Lower leg skin (tissue), 4 donors: ENCODE measurements at regions not wholly inside any gene's neighbourhood (a gene's known extent, or its start where the extent isn't known, plus 50 kb on each side); places are given as distances from the start of the nearest gene placed in this dataset.

Experiments
- DNase-seq, 2 donors: peaks; one replicate each; pipeline ENCODE4 v3.0.0-alpha.2; 2019; ENCODE audit warnings: low spot score in 2 of 2
- H3K4me3 ChIP-seq: fragments of 200-600 bp; sonication (generic); 2 replicates; pipeline ENCODE4 v1.5.1; 2017; ENCODE audit warnings: mild to moderate bottlenecking, low read depth; ENCODE audit not compliant: poor library complexity, severe bottlenecking
- CTCF ChIP-seq, 3 donors: fragments of 450-650 bp; IDR thresholded peaks; one replicate each; pipeline ENCODE4 v1.5.1; 2016; ENCODE audit warnings: antibody characterized with exemption in 3 of 3, mild to moderate bottlenecking in 3 of 3, moderate library complexity in 2 of 3
- POLR2A ChIP-seq, 2 donors: fragments of 450-650 bp; IDR thresholded peaks; one replicate each; pipeline ENCODE4 v1.6.1; 2016 to 2017; ENCODE audit warnings: antibody characterized with exemption in 2 of 2, mild to moderate bottlenecking in 1 of 2, moderate library complexity in 1 of 2
- WGBS, 2 donors: methylation state at CpG; one replicate each; pipeline ENCODE4 v1.1.5; 2018; 5-methylcytosine and 5-hydroxymethylcytosine counted together
- intact Hi-C: fragments of 100-400 bp; cut with DNase I; formaldehyde crosslinking; loops from one replicate; pipeline ENCODE4 v1.15.0; 2023; ENCODE audit warnings: low total_unique reads

GRCh38 chr20:21002486-21002885 lies 103.7 kb downstream of the LINC00237 start:
- no peak overlapping the region for H3K4me3 ChIP-seq
- DNase-seq: peak in 1 of 2 donors; percentile 42
- TF ChIP-seq POLR2A (IDR thresholded peaks at IDR 0.05) (no peak), CTCF (IDR thresholded peaks at IDR 0.05) (no peak)
- intact Hi-C loops: loop anchor here (5.0 kb wide), 1 partner anchor 1945 kb away; no protein-coding TSS in a partner anchor
- 80 to 86% methylated on average over 8 of the region's 8 CpGs for WGBS, 2 donors

DNA sequence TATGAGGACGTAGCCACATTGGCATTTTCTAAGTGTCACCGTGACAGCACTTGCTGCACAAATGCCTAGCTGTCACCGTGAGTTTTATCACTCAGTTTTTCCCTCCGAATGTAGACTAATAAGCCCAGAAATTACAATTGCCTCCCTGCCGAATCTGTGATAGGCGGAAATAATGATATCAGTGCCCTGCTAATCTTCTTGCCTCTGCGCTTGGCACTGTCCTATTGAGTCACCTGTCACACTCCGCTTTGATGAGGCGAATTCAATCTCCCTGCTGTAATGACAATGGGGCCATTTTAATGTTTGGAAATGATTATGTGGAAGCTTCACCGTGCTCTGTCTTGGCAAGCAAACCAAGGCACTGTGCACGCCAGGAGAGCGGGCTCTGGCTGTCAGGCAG lies 112.8 kb downstream of the LINC00237 start:
- TF ChIP-seq POLR2A (IDR thresholded peaks at IDR 0.05) (no peak), CTCF (IDR thresholded peaks at IDR 0.05) (no peak)
- H3K4me3 ChIP-seq: no peak overlapping the region
- intact Hi-C loops: no loop called here
- no peak for DNase-seq
- WGBS, 2 donors: 83 to 87% methylated on average over 12 of the region's 12 CpGs

GRCh38 chr20:20992686-20993360 lies 113.3 kb downstream of the LINC00237 start:
- no peak overlapping the region for H3K4me3 ChIP-seq
- DNase-seq: peak in 1 of 2 donors; percentile 14
- intact Hi-C loops: no loop called here
- no peak for TF ChIP-seq CTCF (IDR thresholded peaks at IDR 0.05)
- no peak for TF ChIP-seq POLR2A (IDR thresholded peaks at IDR 0.05)
- WGBS, 2 donors: 81 to 84% methylated on average over 15 of the region's 15 CpGs

GRCh38 chr20:20992277-20992676 lies 113.9 kb downstream of the LINC00237 start:
- TF ChIP-seq CTCF (IDR thresholded peaks at IDR 0.05) (no peak), POLR2A (IDR thresholded peaks at IDR 0.05) (no peak)
- 84 to 87% methylated on average over 7 of the region's 7 CpGs for WGBS, 2 donors
- intact Hi-C loops: no loop called here
- no peak overlapping the region for H3K4me3 ChIP-seq
- peak in 1 of 2 donors; percentile 25 for DNase-seq

- no peak for TF ChIP-seq CTCF (IDR thresholded peaks at IDR 0.05)
- no peak for TF ChIP-seq POLR2A (IDR thresholded peaks at IDR 0.05)
- H3K4me3 ChIP-seq: no peak overlapping the region
- no peak for DNase-seq
- intact Hi-C loops: loop anchor here (5.0 kb wide), 1 partner anchor 1933 kb away; no protein-coding TSS in a partner anchor
- WGBS, 2 donors: 65 to 70% methylated on average over 3 of the region's 3 CpGs
Observed at GRCh38 chr20:20989081-20989480, 117.1 kb downstream of the LINC00237 start.

DNA sequence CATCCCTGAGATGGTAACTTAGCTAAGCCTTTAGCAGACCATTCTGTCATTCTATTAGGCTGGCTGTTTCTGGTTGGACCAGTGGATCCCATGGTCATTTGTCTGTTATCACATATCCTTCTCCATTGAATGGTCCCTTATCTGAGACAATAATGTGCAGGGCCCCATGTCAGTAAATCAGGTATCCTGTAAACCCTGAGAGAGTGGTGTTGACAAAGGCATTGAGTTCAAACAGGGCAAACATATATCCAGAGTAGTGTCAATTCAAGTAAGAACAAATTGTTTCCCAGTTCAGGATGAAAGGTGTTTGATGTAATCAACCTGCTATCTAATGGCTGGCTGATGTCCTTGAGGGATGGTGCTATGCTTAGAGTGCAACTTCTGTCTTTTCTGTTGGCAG lies 126.2 kb downstream of the LINC00237 start:
- no peak for DNase-seq
- no peak for TF ChIP-seq CTCF (IDR thresholded peaks at IDR 0.05)
- no peak for TF ChIP-seq POLR2A (IDR thresholded peaks at IDR 0.05)
- no peak overlapping the region for H3K4me3 ChIP-seq
- intact Hi-C loops: no loop called here
